GM23338 (cell line): ENCODE measurements at regions not wholly inside any gene's neighbourhood (a gene's known extent, or its start where the extent isn't known, plus 50 kb on each side); places are given as distances from the start of the nearest gene placed in this dataset.

Experiments used
- ATAC-seq: fragments of 200-7000 bp; cut with Tn5 transposase; 3 replicates; pipeline ENCODE4 v1.9.1; 2020
- DNase-seq: peaks from one replicate; pipeline ENCODE4 v3.0.0-alpha.2; 2015; ENCODE audit warnings: low spot score
- H2AFZ ChIP-seq: fragments of 200-600 bp; sonication (generic); 2 replicates; pipeline ENCODE4 v1.8.0; 2016; ENCODE audit warnings: antibody characterized with exemption, mild to moderate bottlenecking, moderate library complexity
- H3F3A ChIP-seq: fragments of 200-600 bp; sonication (generic); replicated peaks from 2 replicates; pipeline ENCODE4 v1.8.0; 2017; ENCODE audit warnings: antibody characterized with exemption, mixed run types, low read depth
- H3K27ac ChIP-seq: fragments of 200-600 bp; sonication (generic); 2 replicates; pipeline ENCODE4 v1.6.1; 2016; ENCODE audit warnings: low read depth
- H3K27me3 ChIP-seq: fragments of 200-600 bp; sonication (generic); 2 replicates; pipeline ENCODE4 v1.8.0; 2016; ENCODE audit warnings: mild to moderate bottlenecking, mixed run types, moderate library complexity; ENCODE audit not compliant: insufficient read depth
- H3K36me3 ChIP-seq: fragments of 200-600 bp; sonication (generic); 2 replicates; pipeline ENCODE4 v1.8.0; 2016; ENCODE audit warnings: mild to moderate bottlenecking; ENCODE audit not compliant: insufficient read depth
- H3K4me1 ChIP-seq: fragments of 200-600 bp; sonication (generic); 2 replicates; pipeline ENCODE4 v1.8.0; 2016; ENCODE audit warnings: mild to moderate bottlenecking, moderate library complexity; ENCODE audit not compliant: insufficient read depth
- H3K4me2 ChIP-seq: fragments of 200-600 bp; sonication (generic); 2 replicates; pipeline ENCODE4 v1.7.1; 2017; ENCODE audit warnings: mixed run types
- H3K4me3 ChIP-seq: fragments of 200-600 bp; sonication (generic); 2 replicates; pipeline ENCODE4 v1.6.1; 2016; ENCODE audit warnings: mixed run types
- H3K79me2 ChIP-seq: fragments of 200-600 bp; sonication (generic); replicated peaks from 2 replicates; pipeline ENCODE4 v1.8.0; 2017; ENCODE audit warnings: mild to moderate bottlenecking; ENCODE audit not compliant: insufficient read depth
- H3K9me2 ChIP-seq: fragments of 200-600 bp; sonication (generic); 2 replicates; pipeline ENCODE4 v1.8.0; 2017; ENCODE audit not compliant: insufficient read depth
- H4K20me1 ChIP-seq: fragments of 200-600 bp; sonication (generic); replicated peaks from 2 replicates; pipeline ENCODE4 v1.8.0; 2017; ENCODE audit warnings: mild to moderate bottlenecking; ENCODE audit not compliant: insufficient read depth
- H3K27ac Mint-ChIP-seq: 2 replicates; pipeline ENCODE4 v1.8.0; 2020; ENCODE audit warnings: inconsistent platforms, mild to moderate bottlenecking, moderate library complexity, mixed read lengths
- H3K27me3 Mint-ChIP-seq: 3 replicates; pipeline ENCODE4 v1.8.0; 2022; ENCODE audit warnings: low read depth, mild to moderate bottlenecking, moderate library complexity, mixed read lengths, inconsistent platforms; ENCODE audit not compliant: insufficient read depth, poor library complexity
- H3K36me3 Mint-ChIP-seq: 3 replicates; pipeline ENCODE4 v1.8.0; 2021; ENCODE audit warnings: low read depth, mild to moderate bottlenecking, inconsistent platforms, moderate library complexity, mixed read lengths
- H3K4me1 Mint-ChIP-seq: 3 replicates; pipeline ENCODE4 v1.8.0; 2020; ENCODE audit warnings: mild to moderate bottlenecking, inconsistent platforms, mixed read lengths
- H3K4me3 Mint-ChIP-seq: 3 replicates; pipeline ENCODE4 v1.8.0; 2021; ENCODE audit warnings: moderate library complexity, mild to moderate bottlenecking, inconsistent platforms, mixed read lengths
- H3K9me3 Mint-ChIP-seq: 3 replicates; pipeline ENCODE4 v1.8.0; 2020; ENCODE audit warnings: moderate library complexity, mild to moderate bottlenecking, inconsistent platforms, mixed read lengths
- CREB1 ChIP-seq: fragments of 250-450 bp; sonication (Bioruptor Pico); IDR thresholded peaks from 2 replicates; pipeline ENCODE4 v1.5.0; 2020; ENCODE audit warnings: low read depth, mild to moderate bottlenecking, moderate library complexity
- CTCF ChIP-seq, 2 experiments: fragments of 200-600 bp in 1 of 2; sonication (generic) in 1 of 2; conservative IDR thresholded peaks; 2 replicates each; pipeline versions ENCODE4 v1.5.1 to v1.6.1; 2016 to 2017; ENCODE audit warnings: antibody characterized with exemption in 2 of 2, low read depth in 2 of 2, mild to moderate bottlenecking in 2 of 2, moderate library complexity in 1 of 2
- EZH2 ChIP-seq: fragments of 200-600 bp; sonication (generic); IDR thresholded peaks from one replicate; pipeline ENCODE4 v1.8.0; 2017; ENCODE audit warnings: antibody characterized with exemption, mild to moderate bottlenecking, low read depth; ENCODE audit not compliant: unreplicated experiment
- EZH2phosphoT487 ChIP-seq: fragments of 200-600 bp; sonication (generic); IDR thresholded peaks from one replicate; pipeline ENCODE4 v1.8.1; 2018; ENCODE audit warnings: antibody characterized with exemption; ENCODE audit not compliant: unreplicated experiment
- JUNB ChIP-seq: IDR thresholded peaks from one replicate; pipeline ENCODE4 v1.6.1; 2016; ENCODE audit warnings: antibody characterized with exemption; ENCODE audit not compliant: unreplicated experiment
- NANOG ChIP-seq: IDR thresholded peaks from 2 replicates; pipeline ENCODE4 v1.6.1; 2016; ENCODE audit warnings: antibody characterized with exemption, borderline replicate concordance
- POLR2AphosphoS5 ChIP-seq: IDR thresholded peaks from 2 replicates; pipeline ENCODE4 v1.6.1; 2016; ENCODE audit warnings: antibody characterized with exemption, low read depth
- REST ChIP-seq: IDR thresholded peaks from one replicate; pipeline ENCODE4 v1.6.1; 2018; ENCODE audit warnings: antibody characterized with exemption; ENCODE audit not compliant: unreplicated experiment
- STAT1 ChIP-seq: IDR thresholded peaks from one replicate; pipeline ENCODE4 v1.6.1; 2016; ENCODE audit warnings: antibody characterized with exemption; ENCODE audit not compliant: unreplicated experiment
- ZNF114 ChIP-seq: fragments of 250-450 bp; sonication (Bioruptor Pico); IDR thresholded peaks from 2 replicates; pipeline ENCODE4 v1.5.0; 2020; ENCODE audit warnings: mild to moderate bottlenecking, moderate library complexity
- ZNF331 ChIP-seq: fragments of 250-450 bp; sonication (Bioruptor Pico); IDR thresholded peaks from 2 replicates; pipeline ENCODE4 v1.5.0; 2020; ENCODE audit warnings: low read depth, mild to moderate bottlenecking, moderate library complexity
- TF ChIP-seq, protein P1 (sequence below): IDR thresholded peaks from 2 replicates; pipeline ENCODE4 v1.6.1; 2016; ENCODE audit warnings: antibody characterized with exemption
- TF ChIP-seq, protein P2 (sequence below): fragments of 250-450 bp; sonication (Bioruptor Pico); IDR thresholded peaks from 2 replicates; pipeline ENCODE4 v1.5.0; 2020; ENCODE audit warnings: mild to moderate bottlenecking, moderate library complexity

DNA sequence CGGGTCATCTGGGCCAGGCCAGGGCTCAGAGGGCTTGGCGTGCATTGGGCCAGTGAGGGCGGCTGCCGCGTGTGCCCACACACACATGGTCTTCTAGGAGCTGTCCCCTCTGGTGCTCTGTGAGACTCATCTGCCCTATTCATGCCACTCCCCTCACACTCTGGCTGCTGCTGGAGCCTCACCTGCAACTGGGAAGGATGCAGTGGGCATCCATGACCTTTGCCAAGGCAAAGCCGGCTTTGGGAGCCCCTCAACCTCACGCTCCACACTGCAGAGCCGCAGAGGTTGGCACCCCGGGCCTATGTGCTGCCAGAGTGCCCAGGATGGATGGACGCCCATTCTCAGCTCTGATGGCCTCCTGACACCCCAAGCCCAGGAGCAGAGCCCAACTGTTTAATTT, 330.2 kb upstream of the SALL3 start:
- H3K36me3 ChIP-seq, result peaks cover 3% of the 10 kb centered on the region; the same call in 1 of the 2 replicates
- H3K4me2 ChIP-seq, result no peak overlapping the region
- H3K27ac ChIP-seq, result no peak overlapping the region
- no peak overlapping the region for H2AFZ ChIP-seq
- Mint-ChIP-seq H3K27me3 (peaks cover 12% of the 10 kb centered on the region), H3K4me1 (no peaks in the 10 kb centered on the region), H3K4me3 (no peak overlapping the region), H3K36me3 (peaks cover 47% of the 10 kb centered on the region), H3K27ac (no peak overlapping the region), H3K9me3 (peaks cover 82% of the 10 kb centered on the region)
- H3K27me3 ChIP-seq, result no peaks in the 10 kb centered on the region
- H3F3A ChIP-seq, result no peaks in the 10 kb centered on the region
- DNase-seq (no peak), ATAC-seq (no peak)
- H3K4me3 ChIP-seq, result no peak overlapping the region
- no peaks in the 10 kb centered on the region for H4K20me1 ChIP-seq
- H3K79me2 ChIP-seq, result no peaks in the 10 kb centered on the region
- H3K9me2 ChIP-seq, result 0 out of 2 replicates have a peak, but pooled peaks cover 2% of the 10 kb centered on the region
- TF ChIP-seq EZH2 (no peak), CTCF (conservative IDR thresholded peaks at IDR 0.05; ENCODE audit: low read depth in 2 of 2) (no peak), ZNF114 (CRISPR knock-in tag) (no peak), POLR2AphosphoS5 (no peak), ZNF331 (no peak), EZH2phosphoT487 (no peak), REST (no peak), JUNB (no peak), STAT1 (no peak), CREB1 (CRISPR knock-in tag) (no peak), NANOG (no peak)
- TF ChIP-seq, protein P1, sequence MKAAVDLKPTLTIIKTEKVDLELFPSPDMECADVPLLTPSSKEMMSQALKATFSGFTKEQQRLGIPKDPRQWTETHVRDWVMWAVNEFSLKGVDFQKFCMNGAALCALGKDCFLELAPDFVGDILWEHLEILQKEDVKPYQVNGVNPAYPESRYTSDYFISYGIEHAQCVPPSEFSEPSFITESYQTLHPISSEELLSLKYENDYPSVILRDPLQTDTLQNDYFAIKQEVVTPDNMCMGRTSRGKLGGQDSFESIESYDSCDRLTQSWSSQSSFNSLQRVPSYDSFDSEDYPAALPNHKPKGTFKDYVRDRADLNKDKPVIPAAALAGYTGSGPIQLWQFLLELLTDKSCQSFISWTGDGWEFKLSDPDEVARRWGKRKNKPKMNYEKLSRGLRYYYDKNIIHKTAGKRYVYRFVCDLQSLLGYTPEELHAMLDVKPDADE, result no peak
- TF ChIP-seq, protein P2, sequence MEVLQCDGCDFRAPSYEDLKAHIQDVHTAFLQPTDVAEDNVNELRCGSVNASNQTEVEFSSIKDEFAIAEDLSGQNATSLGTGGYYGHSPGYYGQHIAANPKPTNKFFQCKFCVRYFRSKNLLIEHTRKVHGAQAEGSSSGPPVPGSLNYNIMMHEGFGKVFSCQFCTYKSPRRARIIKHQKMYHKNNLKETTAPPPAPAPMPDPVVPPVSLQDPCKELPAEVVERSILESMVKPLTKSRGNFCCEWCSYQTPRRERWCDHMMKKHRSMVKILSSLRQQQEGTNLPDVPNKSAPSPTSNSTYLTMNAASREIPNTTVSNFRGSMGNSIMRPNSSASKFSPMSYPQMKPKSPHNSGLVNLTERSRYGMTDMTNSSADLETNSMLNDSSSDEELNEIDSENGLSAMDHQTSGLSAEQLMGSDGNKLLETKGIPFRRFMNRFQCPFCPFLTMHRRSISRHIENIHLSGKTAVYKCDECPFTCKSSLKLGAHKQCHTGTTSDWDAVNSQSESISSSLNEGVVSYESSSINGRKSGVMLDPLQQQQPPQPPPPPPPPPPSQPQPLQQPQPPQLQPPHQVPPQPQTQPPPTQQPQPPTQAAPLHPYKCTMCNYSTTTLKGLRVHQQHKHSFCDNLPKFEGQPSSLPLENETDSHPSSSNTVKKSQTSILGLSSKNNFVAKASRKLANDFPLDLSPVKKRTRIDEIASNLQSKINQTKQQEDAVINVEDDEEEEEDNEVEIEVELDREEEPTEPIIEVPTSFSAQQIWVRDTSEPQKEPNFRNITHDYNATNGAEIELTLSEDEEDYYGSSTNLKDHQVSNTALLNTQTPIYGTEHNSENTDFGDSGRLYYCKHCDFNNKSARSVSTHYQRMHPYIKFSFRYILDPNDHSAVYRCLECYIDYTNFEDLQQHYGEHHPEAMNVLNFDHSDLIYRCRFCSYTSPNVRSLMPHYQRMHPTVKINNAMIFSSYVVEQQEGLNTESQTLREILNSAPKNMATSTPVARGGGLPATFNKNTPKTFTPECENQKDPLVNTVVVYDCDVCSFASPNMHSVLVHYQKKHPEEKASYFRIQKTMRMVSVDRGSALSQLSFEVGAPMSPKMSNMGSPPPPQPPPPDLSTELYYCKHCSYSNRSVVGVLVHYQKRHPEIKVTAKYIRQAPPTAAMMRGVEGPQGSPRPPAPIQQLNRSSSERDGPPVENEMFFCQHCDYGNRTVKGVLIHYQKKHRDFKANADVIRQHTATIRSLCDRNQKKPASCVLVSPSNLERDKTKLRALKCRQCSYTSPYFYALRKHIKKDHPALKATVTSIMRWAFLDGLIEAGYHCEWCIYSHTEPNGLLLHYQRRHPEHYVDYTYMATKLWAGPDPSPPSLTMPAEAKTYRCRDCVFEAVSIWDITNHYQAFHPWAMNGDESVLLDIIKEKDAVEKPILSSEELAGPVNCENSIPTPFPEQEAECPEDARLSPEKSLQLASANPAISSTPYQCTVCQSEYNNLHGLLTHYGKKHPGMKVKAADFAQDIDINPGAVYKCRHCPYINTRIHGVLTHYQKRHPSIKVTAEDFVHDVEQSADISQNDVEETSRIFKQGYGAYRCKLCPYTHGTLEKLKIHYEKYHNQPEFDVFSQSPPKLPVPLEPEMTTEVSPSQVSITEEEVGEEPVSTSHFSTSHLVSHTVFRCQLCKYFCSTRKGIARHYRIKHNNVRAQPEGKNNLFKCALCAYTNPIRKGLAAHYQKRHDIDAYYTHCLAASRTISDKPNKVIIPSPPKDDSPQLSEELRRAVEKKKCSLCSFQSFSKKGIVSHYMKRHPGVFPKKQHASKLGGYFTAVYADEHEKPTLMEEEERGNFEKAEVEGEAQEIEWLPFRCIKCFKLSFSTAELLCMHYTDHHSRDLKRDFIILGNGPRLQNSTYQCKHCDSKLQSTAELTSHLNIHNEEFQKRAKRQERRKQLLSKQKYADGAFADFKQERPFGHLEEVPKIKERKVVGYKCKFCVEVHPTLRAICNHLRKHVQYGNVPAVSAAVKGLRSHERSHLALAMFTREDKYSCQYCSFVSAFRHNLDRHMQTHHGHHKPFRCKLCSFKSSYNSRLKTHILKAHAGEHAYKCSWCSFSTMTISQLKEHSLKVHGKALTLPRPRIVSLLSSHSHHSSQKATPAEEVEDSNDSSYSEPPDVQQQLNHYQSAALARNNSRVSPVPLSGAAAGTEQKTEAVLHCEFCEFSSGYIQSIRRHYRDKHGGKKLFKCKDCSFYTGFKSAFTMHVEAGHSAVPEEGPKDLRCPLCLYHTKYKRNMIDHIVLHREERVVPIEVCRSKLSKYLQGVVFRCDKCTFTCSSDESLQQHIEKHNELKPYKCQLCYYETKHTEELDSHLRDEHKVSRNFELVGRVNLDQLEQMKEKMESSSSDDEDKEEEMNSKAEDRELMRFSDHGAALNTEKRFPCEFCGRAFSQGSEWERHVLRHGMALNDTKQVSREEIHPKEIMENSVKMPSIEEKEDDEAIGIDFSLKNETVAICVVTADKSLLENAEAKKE, result no peak
- no peaks in the 10 kb centered on the region for H3K4me1 ChIP-seq
